GM10248 (cell line): ENCODE measurements at regions not wholly inside any gene's neighbourhood (a gene's known extent, or its start where the extent isn't known, plus 50 kb on each side); places are given as distances from the start of the nearest gene placed in this dataset.

Experiments
- CTCF ChIA-PET: fragments of 300-600 bp; sonication (Branson Sonifier 250); formaldehyde crosslinking; extraction: SDS; loops from one replicate; lab custom pipeline; 2021; ENCODE audit warnings: antibody characterized with exemption; lab: Yijun Ruan, JAX
- POLR2A ChIA-PET: fragments of 350-650 bp; sonication (Branson Sonifier 250); formaldehyde crosslinking; extraction: SDS; loops from one replicate; lab custom pipeline; 2020; ENCODE audit warnings: antibody characterized with exemption; lab: Yijun Ruan, JAX
- DNase-seq: peaks from one replicate; pipeline ENCODE4 v3.0.0; 2012; ENCODE audit errors: extremely low spot score
- TF ChIP-seq, protein P1 (sequence below): IDR thresholded peaks from 2 replicates; pipeline ENCODE4 v1.5.1; 2012; ENCODE audit warnings: mild to moderate bottlenecking, low read depth; ENCODE audit errors: extremely low read depth, missing control alignments, control extremely low read depth

DNA sequence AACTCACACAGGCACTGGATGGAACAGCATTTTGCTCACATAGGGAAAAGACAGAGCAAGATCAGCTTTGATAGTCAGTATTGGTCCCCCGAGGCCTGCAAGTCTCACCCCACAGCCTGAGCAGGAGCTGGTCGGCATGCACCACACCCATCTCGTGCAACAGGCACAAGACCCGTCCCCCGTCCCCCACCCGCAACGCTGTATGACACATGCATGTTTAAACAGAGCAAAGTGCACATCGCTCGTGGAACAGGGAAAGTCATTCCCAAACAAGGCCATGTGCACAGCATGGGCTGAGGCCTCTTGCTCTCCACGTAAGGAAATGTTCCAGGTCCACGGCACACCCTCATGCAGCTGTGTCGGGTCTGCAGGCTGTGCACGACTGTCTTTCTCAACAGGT is 527.2 kb downstream of the ACTR3B start:
- CTCF ChIA-PET = no interaction called here
- POLR2A ChIA-PET = no interaction called here
- TF ChIP-seq, protein P1, sequence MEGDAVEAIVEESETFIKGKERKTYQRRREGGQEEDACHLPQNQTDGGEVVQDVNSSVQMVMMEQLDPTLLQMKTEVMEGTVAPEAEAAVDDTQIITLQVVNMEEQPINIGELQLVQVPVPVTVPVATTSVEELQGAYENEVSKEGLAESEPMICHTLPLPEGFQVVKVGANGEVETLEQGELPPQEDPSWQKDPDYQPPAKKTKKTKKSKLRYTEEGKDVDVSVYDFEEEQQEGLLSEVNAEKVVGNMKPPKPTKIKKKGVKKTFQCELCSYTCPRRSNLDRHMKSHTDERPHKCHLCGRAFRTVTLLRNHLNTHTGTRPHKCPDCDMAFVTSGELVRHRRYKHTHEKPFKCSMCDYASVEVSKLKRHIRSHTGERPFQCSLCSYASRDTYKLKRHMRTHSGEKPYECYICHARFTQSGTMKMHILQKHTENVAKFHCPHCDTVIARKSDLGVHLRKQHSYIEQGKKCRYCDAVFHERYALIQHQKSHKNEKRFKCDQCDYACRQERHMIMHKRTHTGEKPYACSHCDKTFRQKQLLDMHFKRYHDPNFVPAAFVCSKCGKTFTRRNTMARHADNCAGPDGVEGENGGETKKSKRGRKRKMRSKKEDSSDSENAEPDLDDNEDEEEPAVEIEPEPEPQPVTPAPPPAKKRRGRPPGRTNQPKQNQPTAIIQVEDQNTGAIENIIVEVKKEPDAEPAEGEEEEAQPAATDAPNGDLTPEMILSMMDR = no peak
- no peak for DNase-seq

DNA sequence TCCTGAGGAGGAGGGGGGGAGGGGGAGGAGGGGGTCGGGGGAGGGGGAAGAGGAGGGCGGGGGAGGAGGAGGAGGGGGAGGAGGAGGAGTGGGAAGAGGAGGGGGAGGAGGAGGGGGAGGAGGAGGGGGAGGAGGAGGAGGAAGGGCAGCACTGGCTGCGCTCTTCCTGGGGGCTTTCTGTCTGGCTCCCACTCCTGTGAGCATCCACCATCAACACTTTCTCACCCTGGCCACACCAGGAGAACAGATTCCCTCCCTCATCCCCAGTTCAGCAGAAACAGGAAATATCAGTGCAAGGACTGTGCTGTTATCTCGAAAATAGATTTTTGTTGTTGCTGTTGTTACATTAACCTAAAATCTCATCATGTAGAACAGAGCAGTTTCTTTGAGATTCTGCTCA is 530.5 kb downstream of the ACTR3B start:
- no peak for DNase-seq
- ChIA-PET POLR2A (no interaction called here), CTCF (no interaction called here)
- TF ChIP-seq, protein P1 = no peak

DNA sequence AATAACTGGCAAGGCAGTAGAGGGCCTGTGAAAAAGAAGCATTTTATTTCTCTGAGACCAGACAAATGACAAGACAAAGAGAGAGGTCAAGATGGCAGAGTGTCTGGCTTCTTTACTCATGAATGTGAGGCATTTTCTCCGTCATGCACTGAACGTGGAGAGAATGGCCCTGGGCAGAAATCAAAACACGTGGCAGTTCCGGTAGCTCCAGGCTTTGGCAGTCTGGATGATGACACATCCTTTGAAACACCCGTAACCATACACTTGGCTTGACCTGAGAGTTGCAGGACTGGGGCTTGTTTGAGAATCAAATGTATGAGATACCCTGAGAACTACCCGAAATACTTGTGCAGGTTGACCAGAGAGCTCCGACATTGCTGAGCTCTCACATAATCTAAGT is 537.6 kb downstream of the ACTR3B start:
- ChIA-PET POLR2A (no interaction called here), CTCF (interaction anchor here (1.4 kb wide), 1 partner anchor 29 kb away, joined by 4 read pairs; no protein-coding TSS in a partner anchor)
- TF ChIP-seq, protein P1 = no peak
- no peak for DNase-seq

DNA sequence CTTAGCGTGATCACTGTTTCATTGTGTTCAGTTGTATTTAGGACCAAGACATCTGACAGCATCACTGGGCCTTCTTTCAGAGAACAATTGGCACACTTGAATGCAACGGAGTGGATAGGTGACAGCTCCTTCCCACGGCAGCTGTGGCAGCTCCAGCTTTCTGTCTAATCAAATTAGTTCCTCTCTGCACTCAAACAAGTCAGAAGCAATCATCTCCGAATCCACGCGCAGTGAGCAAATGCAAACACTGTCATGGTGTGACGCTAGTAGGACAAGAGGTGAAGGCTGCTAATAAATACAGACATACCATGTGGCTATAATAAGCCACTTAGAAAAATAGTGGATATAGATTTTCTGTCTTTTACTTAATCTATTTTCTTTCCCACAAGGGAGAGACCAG is 542.4 kb downstream of the ACTR3B start:
- TF ChIP-seq, protein P1 = no peak
- CTCF ChIA-PET = no interaction called here
- no peak for DNase-seq
- POLR2A ChIA-PET = no interaction called here

DNA sequence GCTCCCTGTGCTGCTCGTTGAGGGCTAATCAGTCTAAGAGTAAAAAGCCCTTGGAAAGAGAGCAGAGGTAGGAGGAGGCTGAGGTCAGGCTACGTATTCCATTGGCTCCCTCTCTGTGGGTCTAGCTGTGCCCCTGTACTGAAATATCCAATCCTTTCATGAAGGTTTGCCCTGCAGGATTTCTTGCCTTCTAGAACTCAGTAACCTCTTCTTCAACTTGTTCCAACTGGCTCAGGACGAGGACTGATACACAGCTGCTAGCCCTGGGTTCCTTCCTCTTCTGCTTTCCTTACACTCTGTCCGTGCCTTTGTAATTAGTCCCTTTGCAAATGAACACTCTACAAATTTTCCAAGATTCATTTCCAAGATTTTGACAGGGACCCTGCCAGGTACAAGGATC is 560.5 kb downstream of the ACTR3B start:
- TF ChIP-seq, protein P1 = no peak
- CTCF ChIA-PET = no interaction called here
- POLR2A ChIA-PET = no interaction called here
- DNase-seq = no peak

DNA sequence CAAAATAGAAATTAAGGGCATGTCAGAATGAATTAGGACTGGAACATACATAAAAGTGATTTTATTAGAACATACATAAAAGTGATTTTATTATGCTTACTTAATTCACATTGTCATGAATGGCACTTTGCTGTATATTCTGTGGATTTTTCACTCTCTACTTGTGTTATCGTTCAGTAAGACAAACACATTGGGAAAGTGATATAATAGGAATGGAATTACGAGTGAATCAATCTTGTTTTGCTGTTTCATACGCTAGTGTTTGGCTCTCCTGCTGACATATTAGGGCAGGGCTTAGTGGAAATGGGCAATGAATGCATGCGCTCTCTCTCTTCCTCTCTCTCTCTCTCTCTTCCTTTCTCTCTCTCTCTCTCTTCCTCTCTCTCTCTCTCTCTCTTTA is 561.1 kb downstream of the ACTR3B start:
- ChIA-PET POLR2A (no interaction called here), CTCF (no interaction called here)
- TF ChIP-seq, protein P1 = no peak
- no peak for DNase-seq

DNA sequence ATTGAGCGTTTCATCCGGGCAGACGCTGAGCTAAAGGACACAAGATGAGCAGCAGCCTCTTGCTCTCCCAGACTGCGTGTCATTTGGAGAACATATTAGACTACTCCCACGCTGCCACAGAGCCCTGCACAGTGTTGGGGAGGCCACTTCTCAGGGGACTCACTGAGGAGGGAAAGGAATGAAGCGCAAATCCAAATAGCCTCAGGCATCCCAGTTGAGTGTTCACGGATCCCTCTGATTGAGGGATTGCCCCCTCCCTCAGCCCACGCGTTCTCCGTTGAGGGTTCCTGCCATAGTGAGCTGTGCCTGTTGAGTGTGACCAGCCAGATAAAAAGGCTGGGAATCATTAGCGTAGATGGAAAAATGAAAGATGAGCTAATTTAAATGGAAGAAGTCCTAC is 563.4 kb downstream of the ACTR3B start:
- ChIA-PET CTCF (no interaction called here), POLR2A (no interaction called here)
- no peak for DNase-seq

More for the DNA sequence above, 563.4 kb downstream of the ACTR3B start:
- TF ChIP-seq, protein P1 = no peak
